Hindlimb muscle (tissue), 1 donor: ENCODE measurements at regions not wholly inside any gene's neighbourhood (a gene's known extent, or its start where the extent isn't known, plus 50 kb on each side); places are given as distances from the start of the nearest gene placed in this dataset.
"Not testable (repeated sequence)": the region's sequence is repeated elsewhere in the genome, so short reads cannot be mapped to it uniquely, and the experiment has no call there.

ENCODE experiments used
- DNase-seq: peaks from one replicate; pipeline ENCODE4 v3.0.0-alpha.2; 2013

GRCh38 chr7:81349044-81349443 is 420.8 kb downstream of the HGF start:
- DNase-seq = no peak

- DNase-seq = no peak
Measured at GRCh38 chr7:81339946-81340345, 421.1 kb upstream of the SEMA3C start.

DNA sequence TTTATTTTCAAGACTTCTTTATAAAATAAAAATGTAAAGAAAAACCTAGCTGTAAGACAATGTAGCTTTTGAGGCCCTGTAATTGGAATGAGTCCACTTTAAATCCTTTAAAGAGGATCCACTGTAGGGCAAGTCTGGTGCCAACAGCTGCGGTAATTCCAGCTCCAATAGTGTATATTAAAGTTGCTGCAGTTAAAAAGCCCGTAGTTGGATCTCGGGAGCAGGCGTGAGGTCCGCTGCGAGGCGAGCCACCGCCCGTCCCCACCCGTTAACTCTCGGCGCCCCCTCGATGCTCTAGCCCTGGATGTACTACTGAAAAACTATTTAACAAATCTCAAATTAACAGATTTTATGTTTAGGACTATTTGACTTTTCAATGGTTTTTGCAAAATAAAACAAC is 414.7 kb upstream of the SEMA3C start:
- no peak for DNase-seq

DNA sequence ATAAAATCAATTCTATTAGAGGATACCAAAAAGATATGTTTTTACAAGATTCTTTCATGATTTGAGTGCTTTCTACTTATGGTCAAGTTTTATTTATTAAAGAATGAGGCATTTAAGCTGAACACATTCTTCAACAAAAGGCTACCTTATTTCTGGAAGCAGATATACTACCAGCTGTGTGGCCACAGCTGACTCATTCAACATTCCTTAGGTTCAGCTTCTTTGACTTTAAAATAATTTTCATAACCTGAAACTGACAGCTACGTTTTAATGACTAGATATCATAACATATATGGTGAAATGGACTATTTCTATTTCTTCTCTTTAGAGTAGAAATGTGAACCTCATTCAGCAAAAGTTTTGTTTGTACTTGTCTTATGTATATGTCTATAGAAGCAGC is 414.2 kb upstream of the SEMA3C start:
- DNase-seq = no peak

GRCh38 chr7:81331061-81332018 is 412.5 kb upstream of the SEMA3C start:
- DNase-seq = no peak

GRCh38 chr7:81330108-81330507 is 411.3 kb upstream of the SEMA3C start:
- DNase-seq = no peak

- no peak for DNase-seq
Measured at GRCh38 chr7:81327468-81328266, 408.8 kb upstream of the SEMA3C start.

DNA sequence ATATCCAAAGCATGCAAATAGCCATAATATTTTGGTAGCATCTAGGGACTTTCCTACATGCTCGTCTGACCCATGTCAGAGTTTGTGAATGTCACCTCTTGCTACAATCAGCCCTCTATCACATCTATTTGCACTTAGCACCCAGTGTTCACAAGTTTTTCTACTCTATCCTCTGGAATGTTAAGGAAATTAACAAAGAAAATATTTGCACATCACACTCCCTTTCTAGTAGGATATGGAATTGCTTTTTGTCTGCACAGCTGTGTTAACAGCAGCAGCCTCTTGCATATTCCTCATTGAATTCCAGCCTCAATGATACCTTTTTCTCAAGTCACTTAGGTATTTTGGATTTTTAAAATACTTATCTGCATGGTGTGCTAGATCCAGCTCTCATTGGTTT is 403.1 kb upstream of the SEMA3C start:
- DNase-seq = no peak

GRCh38 chr7:81317741-81318140 is 398.9 kb upstream of the SEMA3C start:
- DNase-seq = no peak

DNA sequence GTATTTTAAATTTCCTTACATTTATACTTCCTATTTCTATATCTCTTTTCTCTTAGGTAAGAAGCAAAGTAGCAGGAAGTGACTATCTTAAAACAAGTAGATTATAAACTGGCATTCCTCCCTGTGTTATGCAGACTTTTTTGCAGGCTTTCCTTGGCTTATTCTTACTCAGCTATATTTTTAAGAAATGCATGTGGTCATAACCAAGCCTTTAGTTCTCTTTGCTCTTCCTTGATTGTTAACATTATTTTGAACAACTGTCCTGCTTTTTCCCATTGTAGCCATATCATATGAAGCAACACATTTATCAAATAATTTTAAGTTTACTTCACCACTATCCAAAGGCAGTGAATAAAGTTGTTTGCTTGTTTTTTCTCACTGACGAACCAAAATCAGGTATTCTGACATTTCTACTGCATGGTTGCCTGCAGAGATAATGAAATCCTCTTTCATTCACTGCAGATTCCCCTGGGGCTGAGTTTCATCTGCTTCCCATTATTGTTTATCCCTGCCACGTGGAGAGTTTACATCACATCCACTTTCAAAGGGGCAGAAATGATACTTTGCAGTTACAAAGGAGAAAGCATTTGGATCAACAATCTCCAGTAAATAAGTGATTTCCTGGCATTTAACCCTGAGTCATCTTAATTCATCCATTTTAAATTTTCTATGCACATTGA is 389.9 kb upstream of the SEMA3C start:
- DNase-seq = no peak

GRCh38 chr7:81301815-81302214 is 383.0 kb upstream of the SEMA3C start:
- DNase-seq = no peak

DNA sequence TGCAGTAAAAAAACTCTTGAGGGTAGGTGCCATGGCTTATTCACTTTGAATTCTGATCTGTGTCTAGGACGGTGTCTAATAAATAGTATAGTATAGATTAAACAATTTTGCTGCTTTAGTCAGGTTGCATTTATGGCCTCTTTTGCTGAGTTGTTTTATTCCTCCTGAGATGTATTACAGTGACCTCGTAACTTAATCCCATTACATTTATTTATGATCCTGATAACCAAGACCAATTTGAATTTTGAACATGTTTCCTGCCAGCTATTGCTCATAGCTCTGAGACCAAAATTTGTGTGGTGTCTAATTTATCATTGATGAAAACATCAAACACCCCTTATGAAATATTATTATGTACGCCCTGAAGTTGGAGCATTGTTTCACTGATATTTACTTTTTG is 381.9 kb upstream of the SEMA3C start:
- DNase-seq = no peak

GRCh38 chr7:81299711-81300110 is 380.9 kb upstream of the SEMA3C start:
- DNase-seq = no peak

DNA sequence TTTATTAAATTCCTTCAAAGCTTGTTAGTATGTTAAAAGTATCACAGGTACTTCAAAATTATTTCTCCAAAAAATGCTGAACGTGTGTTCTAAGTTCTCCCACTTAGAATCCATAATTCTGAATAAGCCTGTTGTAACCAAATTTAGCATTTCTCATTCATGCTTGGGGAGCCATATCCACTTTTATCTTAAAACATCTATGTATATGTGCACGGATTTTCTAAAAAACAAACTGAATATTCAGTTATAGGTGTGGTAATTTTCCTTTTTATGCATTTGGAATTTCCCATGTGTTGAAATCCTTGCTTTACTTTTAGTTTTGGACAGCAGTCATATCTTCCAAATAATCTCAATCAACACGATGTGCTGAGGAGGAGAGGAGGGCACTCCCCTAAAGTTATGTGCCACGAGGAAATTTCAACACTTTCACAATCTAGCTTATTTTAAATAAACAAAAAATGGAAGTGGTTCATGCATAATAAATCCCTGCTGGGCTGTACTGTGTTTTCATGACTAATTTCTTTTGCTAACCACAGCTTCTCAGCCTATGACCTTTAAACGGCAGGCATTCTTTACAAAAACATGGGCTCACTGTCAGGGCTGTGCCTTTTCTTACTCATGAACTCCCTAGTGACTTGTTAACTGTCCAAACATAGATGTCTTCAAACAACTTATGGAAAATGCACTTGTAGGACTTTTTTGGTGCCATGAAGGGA is 380.3 kb upstream of the SEMA3C start:
- DNase-seq = no peak

- no peak for DNase-seq
Measured at GRCh38 chr7:81297317-81297716, 378.5 kb upstream of the SEMA3C start.

DNA sequence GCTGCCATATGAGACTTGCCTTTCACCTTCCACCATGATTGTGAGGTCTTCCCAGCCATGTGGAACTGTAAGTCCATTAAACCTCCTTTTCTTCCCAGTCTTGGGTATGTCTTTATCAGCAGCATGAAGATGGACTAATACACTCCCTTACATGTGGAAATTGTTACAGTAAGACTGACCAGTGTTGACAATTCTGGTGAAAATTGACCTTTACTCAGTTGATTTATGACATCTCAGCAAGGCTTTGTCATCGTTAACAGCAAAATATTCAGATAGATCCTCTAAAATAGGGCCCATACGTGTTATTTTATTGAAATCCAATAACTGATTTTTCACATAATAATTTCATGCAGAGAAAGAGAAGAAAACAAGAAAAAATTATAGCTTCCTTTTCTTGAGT is 377.9 kb upstream of the SEMA3C start:
- DNase-seq = no peak

GRCh38 chr7:81294897-81295515 is 376.2 kb upstream of the SEMA3C start:
- no peak for DNase-seq

DNA sequence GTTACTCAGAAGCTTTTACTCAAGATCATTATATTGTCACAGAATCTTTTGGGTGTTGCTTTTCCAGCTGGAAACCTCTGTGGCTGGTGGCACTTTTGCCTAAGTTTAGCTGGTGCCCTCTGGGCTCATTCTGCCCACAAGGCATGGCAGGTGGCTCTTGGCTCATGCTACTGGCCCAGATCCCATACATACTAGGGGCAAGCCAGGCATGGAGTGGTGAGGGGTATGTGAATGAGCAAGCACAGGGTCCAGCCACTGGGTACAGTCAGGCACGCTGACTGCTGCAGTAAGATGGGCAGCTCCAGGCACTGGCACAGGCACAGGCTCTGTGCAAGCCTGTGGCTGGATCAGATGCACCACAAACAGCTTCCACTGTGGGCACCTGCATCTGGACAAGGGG is 375.0 kb upstream of the SEMA3C start:
- DNase-seq = no peak

DNA sequence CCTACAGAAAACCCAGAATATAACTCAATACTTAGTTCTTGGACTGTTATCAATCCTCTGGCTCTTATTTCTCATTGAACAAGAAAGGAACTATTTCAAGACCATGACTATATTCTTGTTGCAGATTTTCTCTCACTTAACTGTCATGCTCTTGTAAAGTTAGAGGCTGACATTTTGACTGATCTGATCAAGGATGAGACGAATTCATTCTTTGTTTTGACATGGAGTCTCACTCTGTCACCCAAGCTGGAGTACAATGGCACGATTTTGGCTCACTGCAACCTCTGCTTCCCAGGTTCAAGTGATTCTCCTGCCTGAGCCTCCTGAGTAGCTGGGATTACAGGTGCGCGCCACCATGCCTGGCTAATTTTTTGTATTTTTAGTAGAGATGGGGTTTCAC is 367.9 kb upstream of the SEMA3C start:
- DNase-seq = not testable (repeated sequence)

GRCh38 chr7:81285142-81285871 is 366.5 kb upstream of the SEMA3C start:
- no peak for DNase-seq

GRCh38 chr7:81284576-81284975 is 365.7 kb upstream of the SEMA3C start:
- DNase-seq = no peak
